Tibial nerve (tissue), 4 donors: ENCODE measurements at regions not wholly inside any gene's neighbourhood (a gene's known extent, or its start where the extent isn't known, plus 50 kb on each side); places are given as distances from the start of the nearest gene placed in this dataset.

ENCODE experiments used
- CTCF ChIP-seq, 5 experiments: fragments of 200-600 bp in 3 of 5; fragments of 450-650 bp in 2 of 5; sonication (generic) in 3 of 5; IDR thresholded peaks; one replicate each; pipeline ENCODE4 v1.5.1; 2016 to 2019; ENCODE audit warnings: antibody characterized with exemption in 5 of 5, mild to moderate bottlenecking in 3 of 5, moderate library complexity in 2 of 5
- EP300 ChIP-seq, 2 donors: sonication (generic); formaldehyde crosslinking; IDR thresholded peaks; one replicate each; pipeline ENCODE4 v1.6.1; 2017; ENCODE audit warnings: antibody characterized with exemption in 2 of 2, mild to moderate bottlenecking in 1 of 2
- POLR2A ChIP-seq, 2 donors: fragments of 450-650 bp; IDR thresholded peaks; one replicate each; pipeline ENCODE4 v1.6.1; 2017; ENCODE audit warnings: antibody characterized with exemption in 2 of 2, mild to moderate bottlenecking in 2 of 2, moderate library complexity in 2 of 2

- TF ChIP-seq POLR2A (IDR thresholded peaks at IDR 0.05) (no peak), CTCF (IDR thresholded peaks at IDR 0.05) (no peak), EP300 (IDR thresholded peaks at IDR 0.05) (no peak)
These were observed 295.3 kb upstream of the KLF6 start for GRCh38 chr10:4080225-4080805.
